ENCODE measurements at regions not wholly inside any gene's neighbourhood (a gene's known extent, or its start where the extent isn't known, plus 50 kb on each side); places are given as distances from the start of the nearest gene placed in this dataset.
"Not testable (repeated sequence)": the region's sequence is repeated elsewhere in the genome, so short reads cannot be mapped to it uniquely, and the experiment has no call there.

GRCh38 chr14:37745657-37746056 lies 150.2 kb downstream of the TTC6 start:
- Mint-ChIP-seq H3K4me1 (ENCODE audit: low read depth, unreplicated experiment) (no peaks in the 10 kb centered on the region), H3K4me3 (ENCODE audit: low read depth, unreplicated experiment) (no peak overlapping the region), H3K27ac (ENCODE audit: unreplicated experiment) (no peak overlapping the region), H3K27me3 (ENCODE audit: unreplicated experiment) (no peaks in the 10 kb centered on the region), H3K36me3 (ENCODE audit: insufficient read depth, unreplicated experiment) (no peaks in the 10 kb centered on the region), H3K9me3 (ENCODE audit: low read depth, unreplicated experiment) (no peaks in the 10 kb centered on the region)
- no peak for TF ChIP-seq CTCF (IDR thresholded peaks at IDR 0.05; ENCODE audit: unreplicated experiment)
- DNase-seq: no peak
- CTCF ChIA-PET: interaction anchor here (0.7 kb wide), 1 partner anchor 1512 kb away, joined by 3 read pairs; no protein-coding TSS in a partner anchor
- BruUV-seq (replicated peaks): no TSS peak
- intact Hi-C loops (cut with micrococcal nuclease; ENCODE audit: unreplicated experiment): no loop called here

GRCh38 chr14:37746140-37746832 lies 150.9 kb downstream of the TTC6 start:
- CTCF ChIA-PET: no interaction called here
- Mint-ChIP-seq H3K4me1 (ENCODE audit: low read depth, unreplicated experiment) (no peaks in the 10 kb centered on the region), H3K9me3 (ENCODE audit: low read depth, unreplicated experiment) (no peaks in the 10 kb centered on the region), H3K27ac (ENCODE audit: unreplicated experiment) (no peak overlapping the region), H3K36me3 (ENCODE audit: insufficient read depth, unreplicated experiment) (no peaks in the 10 kb centered on the region), H3K27me3 (ENCODE audit: unreplicated experiment) (no peaks in the 10 kb centered on the region), H3K4me3 (ENCODE audit: low read depth, unreplicated experiment) (no peak overlapping the region)
- TF ChIP-seq CTCF (IDR thresholded peaks at IDR 0.05; ENCODE audit: unreplicated experiment): no peak
- DNase-seq: no peak
- intact Hi-C loops (cut with micrococcal nuclease; ENCODE audit: unreplicated experiment): no loop called here
- no TSS peak for BruUV-seq (replicated peaks)

GRCh38 chr14:37753459-37753858 lies 158.0 kb downstream of the TTC6 start:
- no TSS peak for BruUV-seq (replicated peaks)
- Mint-ChIP-seq H3K36me3 (ENCODE audit: insufficient read depth, unreplicated experiment) (no peaks in the 10 kb centered on the region), H3K4me3 (ENCODE audit: low read depth, unreplicated experiment) (no peak overlapping the region), H3K27ac (ENCODE audit: unreplicated experiment) (no peak overlapping the region), H3K4me1 (ENCODE audit: low read depth, unreplicated experiment) (no peaks in the 10 kb centered on the region), H3K9me3 (ENCODE audit: low read depth, unreplicated experiment) (no peaks in the 10 kb centered on the region), H3K27me3 (ENCODE audit: unreplicated experiment) (no peaks in the 10 kb centered on the region)
- CTCF ChIA-PET: no interaction called here
- intact Hi-C loops (cut with micrococcal nuclease; ENCODE audit: unreplicated experiment): no loop called here
- no peak for DNase-seq
- TF ChIP-seq CTCF (IDR thresholded peaks at IDR 0.05; ENCODE audit: unreplicated experiment): no peak

GRCh38 chr14:37760275-37760674 lies 164.8 kb downstream of the TTC6 start:
- intact Hi-C loops (cut with micrococcal nuclease; ENCODE audit: unreplicated experiment); H3K9me3 Mint-ChIP-seq (ENCODE audit: low read depth, unreplicated experiment); BruUV-seq (replicated peaks); DNase-seq; H3K27me3 Mint-ChIP-seq (ENCODE audit: unreplicated experiment); H3K36me3 Mint-ChIP-seq (ENCODE audit: insufficient read depth, unreplicated experiment); H3K4me3 Mint-ChIP-seq (ENCODE audit: low read depth, unreplicated experiment); CTCF ChIA-PET; H3K27ac Mint-ChIP-seq (ENCODE audit: unreplicated experiment); H3K4me1 Mint-ChIP-seq (ENCODE audit: low read depth, unreplicated experiment): not testable (repeated sequence)

- H3K4me1 Mint-ChIP-seq (ENCODE audit: low read depth, unreplicated experiment): no peaks in the 10 kb centered on the region
- H3K27me3 Mint-ChIP-seq (ENCODE audit: unreplicated experiment): no peaks in the 10 kb centered on the region
- no peak overlapping the region for H3K27ac Mint-ChIP-seq (ENCODE audit: unreplicated experiment)
- peaks cover 8% of the 10 kb centered on the region for H3K9me3 Mint-ChIP-seq (ENCODE audit: low read depth, unreplicated experiment)
- no peaks in the 10 kb centered on the region for H3K36me3 Mint-ChIP-seq (ENCODE audit: insufficient read depth, unreplicated experiment)
- intact Hi-C loops (cut with micrococcal nuclease; ENCODE audit: unreplicated experiment): no loop called here
- no peak overlapping the region for H3K4me3 Mint-ChIP-seq (ENCODE audit: low read depth, unreplicated experiment)
- TF ChIP-seq CTCF (IDR thresholded peaks at IDR 0.05; ENCODE audit: unreplicated experiment): no peak
- BruUV-seq (replicated peaks): no TSS peak
- CTCF ChIA-PET: no interaction called here
- DNase-seq: no peak
These were observed 167.8 kb downstream of the TTC6 start for GRCh38 chr14:37763266-37763665.

- H3K4me3 Mint-ChIP-seq (ENCODE audit: low read depth, unreplicated experiment); H3K27me3 Mint-ChIP-seq (ENCODE audit: unreplicated experiment); CTCF ChIA-PET; BruUV-seq (replicated peaks); intact Hi-C loops (cut with micrococcal nuclease; ENCODE audit: unreplicated experiment); DNase-seq; H3K4me1 Mint-ChIP-seq (ENCODE audit: low read depth, unreplicated experiment); H3K9me3 Mint-ChIP-seq (ENCODE audit: low read depth, unreplicated experiment); H3K36me3 Mint-ChIP-seq (ENCODE audit: insufficient read depth, unreplicated experiment); H3K27ac Mint-ChIP-seq (ENCODE audit: unreplicated experiment): not testable (repeated sequence)
These were observed 176.9 kb downstream of the TTC6 start for GRCh38 chr14:37772283-37772682.

Data from Calu3 (cell line).